Tongue (tissue), 1 donor: ENCODE measurements at regions not wholly inside any gene's neighbourhood (a gene's known extent, or its start where the extent isn't known, plus 50 kb on each side); places are given as distances from the start of the nearest gene placed in this dataset.
A peak's percentile ranks its signal among the peaks of the same experiment; 100 is the strongest.

Experiments
- DNase-seq: peaks from one replicate; pipeline ENCODE4 v3.0.0-alpha.2; 2015

- no peak for DNase-seq
Measured at GRCh38 chr15:93308026-93308690, 219.1 kb upstream of the RGMA start.

- DNase-seq = no peak
Measured at GRCh38 chr15:93307513-93307912, 218.5 kb upstream of the RGMA start.

GRCh38 chr15:93305306-93305705 is 216.3 kb upstream of the RGMA start:
- no peak for DNase-seq

GRCh38 chr15:93302080-93302765 is 213.2 kb upstream of the RGMA start:
- DNase-seq = no peak

- no peak for DNase-seq
Measured at GRCh38 chr15:93300796-93301195, 211.8 kb upstream of the RGMA start.

GRCh38 chr15:93299675-93300074 is 210.7 kb upstream of the RGMA start:
- no peak for DNase-seq

- DNase-seq = peak; percentile 31
Measured at GRCh38 chr15:93298901-93299300, 209.9 kb upstream of the RGMA start.

- DNase-seq = no peak
Measured at GRCh38 chr15:93296759-93297500, 207.9 kb upstream of the RGMA start.

GRCh38 chr15:93294896-93295295 is 205.9 kb upstream of the RGMA start:
- no peak for DNase-seq

- DNase-seq = no peak
Measured at GRCh38 chr15:93294066-93294465, 205.1 kb upstream of the RGMA start.

GRCh38 chr15:93291380-93291779 is 202.4 kb upstream of the RGMA start:
- no peak for DNase-seq

GRCh38 chr15:93290618-93290946 is 201.6 kb upstream of the RGMA start:
- no peak for DNase-seq

GRCh38 chr15:93289941-93290617 is 201.1 kb upstream of the RGMA start:
- no peak for DNase-seq

- DNase-seq = no peak
Measured at GRCh38 chr15:93288728-93289294, 199.8 kb upstream of the RGMA start.

- no peak for DNase-seq
Measured at GRCh38 chr15:93286446-93286845, 197.4 kb upstream of the RGMA start.

GRCh38 chr15:93283854-93284253 is 194.8 kb upstream of the RGMA start:
- DNase-seq = peak; percentile 73

- no peak for DNase-seq
Measured at GRCh38 chr15:93282808-93283207, 193.8 kb upstream of the RGMA start.

GRCh38 chr15:93278783-93279182 is 189.8 kb upstream of the RGMA start:
- DNase-seq = no peak

GRCh38 chr15:93278006-93278405 is 189.0 kb upstream of the RGMA start:
- DNase-seq = peak; percentile 59

- peak; percentile 82 for DNase-seq
Measured at GRCh38 chr15:93274257-93274656, 185.2 kb upstream of the RGMA start.

GRCh38 chr15:93271871-93272270 is 182.9 kb upstream of the RGMA start:
- no peak for DNase-seq

GRCh38 chr15:93270937-93271467 is 182.0 kb upstream of the RGMA start:
- DNase-seq = no peak
